H54 (cell line): ENCODE measurements at regions not wholly inside any gene's neighbourhood (a gene's known extent, or its start where the extent isn't known, plus 50 kb on each side); places are given as distances from the start of the nearest gene placed in this dataset.
"Not testable (repeated sequence)": the region's sequence is repeated elsewhere in the genome, so short reads cannot be mapped to it uniquely, and the experiment has no call there.

ENCODE experiments used
- DNase-seq: peaks from one replicate; pipeline ENCODE4 v3.0.0; 2011; ENCODE audit warnings: low spot score, mixed read lengths; ENCODE audit not compliant: insufficient read length
- FAIRE-seq: peaks from 3 replicates; lab custom pipeline; 2011; peaks lifted over from hg19 to GRCh38; lab: Jason Lieb, UNC
- POLR2A ChIP-seq: IDR thresholded peaks from 2 replicates; pipeline ENCODE4 v1.6.1; 2011; ENCODE audit warnings: low read depth, mild to moderate bottlenecking, low read length

DNA sequence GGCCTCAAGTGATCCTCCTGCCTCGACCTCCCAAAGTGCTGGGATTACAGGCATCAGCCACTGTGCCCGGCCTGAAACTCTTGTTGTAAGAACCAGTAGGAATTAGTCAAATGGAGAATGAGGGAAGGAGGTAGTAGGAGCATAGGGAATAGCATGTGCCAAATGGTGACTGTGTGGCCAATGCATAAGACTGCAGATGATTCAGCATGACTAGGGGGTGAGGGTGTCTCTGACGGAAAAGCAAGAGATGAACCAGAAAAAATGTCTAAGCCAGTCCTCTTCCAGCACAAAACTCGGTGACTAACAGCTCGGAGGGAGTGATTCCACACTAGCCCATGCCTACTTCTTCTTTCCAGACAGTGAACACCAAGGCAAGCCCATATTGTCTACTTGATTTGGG lies 58.2 kb upstream of the DUSP21 start:
- peak; percentile 18 for DNase-seq
- TF ChIP-seq POLR2A: no peak
- peak; percentile 36 for FAIRE-seq

- DNase-seq (no peak), FAIRE-seq (no peak)
- TF ChIP-seq POLR2A: no peak
Observed at GRCh38 chrX:44784241-44784640, 59.6 kb upstream of the DUSP21 start.

DNA sequence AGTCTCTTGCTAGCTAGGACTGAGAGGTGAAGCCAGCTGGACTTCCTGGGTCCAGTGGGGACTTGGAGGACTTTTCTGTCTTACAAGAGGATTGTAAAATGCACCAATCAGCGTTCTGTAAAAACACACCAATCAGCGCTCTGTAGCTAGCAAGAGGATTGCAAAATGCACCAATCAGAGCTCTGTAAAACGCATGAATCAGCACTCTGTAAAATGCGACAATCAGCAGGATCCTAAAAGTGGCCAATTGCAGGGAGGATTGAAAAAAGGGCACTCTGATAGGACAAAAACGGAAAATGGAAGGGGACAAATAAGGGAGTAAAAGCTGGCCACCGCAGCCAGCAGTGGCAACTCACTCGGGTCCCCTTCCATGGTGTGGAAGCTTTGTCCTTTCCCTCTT lies 65.6 kb upstream of the DUSP21 start:
- FAIRE-seq (no peak), DNase-seq (no peak)
- TF ChIP-seq POLR2A: no peak

- DNase-seq (no peak), FAIRE-seq (no peak)
- TF ChIP-seq POLR2A: no peak
Observed at GRCh38 chrX:44775726-44776125, 68.1 kb upstream of the DUSP21 start.

- not testable (repeated sequence) for FAIRE-seq, DNase-seq
Observed at GRCh38 chrX:44774066-44774465, 69.8 kb upstream of the DUSP21 start.

DNA sequence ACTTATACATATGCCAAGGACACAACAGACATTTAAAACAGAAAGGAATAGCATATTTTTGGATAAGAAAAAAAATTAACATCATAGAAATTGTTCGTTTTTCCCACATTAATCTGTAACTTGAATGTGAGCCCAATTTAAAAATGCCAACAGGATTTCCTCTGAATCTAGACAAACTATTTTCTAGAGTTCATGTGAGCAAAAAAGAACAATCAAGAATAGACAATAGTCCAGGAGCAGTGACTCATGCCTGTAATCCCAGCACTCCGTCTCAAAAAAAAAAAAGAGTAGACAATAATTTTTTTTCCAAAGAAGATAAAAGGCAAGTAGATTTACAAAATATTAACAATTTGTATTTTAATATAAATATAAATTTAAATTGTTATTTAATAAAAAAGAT lies 73.7 kb upstream of the DUSP21 start:
- DNase-seq (no peak), FAIRE-seq (no peak)
- TF ChIP-seq POLR2A: no peak

DNA sequence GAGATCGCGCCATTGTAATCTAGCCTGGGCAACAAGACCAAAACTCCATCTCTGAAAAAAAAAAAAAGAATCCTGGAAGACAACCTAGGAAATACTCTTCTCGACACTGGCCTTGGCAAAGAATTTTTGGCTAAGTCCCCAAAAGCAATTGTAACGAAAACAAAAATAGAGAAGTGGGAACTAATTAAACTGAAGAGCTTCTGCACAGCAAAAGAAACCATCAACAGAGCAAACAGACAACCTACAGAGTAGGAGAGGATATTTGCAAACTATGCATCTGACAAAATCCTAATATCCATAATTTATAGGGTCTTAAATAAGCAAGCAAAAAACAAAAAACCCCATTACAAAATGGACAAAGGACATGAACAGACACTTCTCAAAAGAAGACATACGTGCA lies 76.5 kb upstream of the DUSP21 start:
- TF ChIP-seq POLR2A: no peak
- FAIRE-seq: no peak
- no peak for DNase-seq

GRCh38 chrX:44765556-44765955 lies 78.3 kb upstream of the DUSP21 start:
- no peak for DNase-seq
- no peak for FAIRE-seq
- no peak for TF ChIP-seq POLR2A

DNA sequence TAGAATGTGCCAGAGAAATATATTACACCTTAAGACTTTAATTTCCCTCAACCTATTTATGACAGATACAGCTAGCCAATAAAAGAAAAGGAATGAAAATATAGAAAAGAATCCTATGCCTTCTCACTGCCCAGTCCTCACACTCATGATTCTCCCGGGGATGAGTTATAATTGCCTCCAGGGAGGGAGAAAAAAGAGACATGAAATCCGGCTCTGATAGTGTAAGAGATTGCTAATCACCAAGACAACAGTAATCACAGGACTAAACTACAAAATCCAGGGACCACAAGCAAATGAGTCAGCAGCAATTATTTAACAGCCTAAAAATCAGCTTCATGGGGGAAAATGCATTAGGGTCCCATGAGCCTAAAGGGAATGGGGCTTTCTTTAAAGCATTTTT lies 95.9 kb upstream of the DUSP21 start:
- DNase-seq (no peak), FAIRE-seq (no peak)
- no peak for TF ChIP-seq POLR2A

GRCh38 chrX:44747317-44747716 lies 96.5 kb upstream of the DUSP21 start:
- DNase-seq (no peak), FAIRE-seq (no peak)
- TF ChIP-seq POLR2A: no peak

GRCh38 chrX:44744799-44745198 lies 99.0 kb upstream of the DUSP21 start:
- no peak for DNase-seq
- no peak for FAIRE-seq
- TF ChIP-seq POLR2A: no peak

GRCh38 chrX:44742480-44743155 lies 101.2 kb upstream of the DUSP21 start:
- no peak for TF ChIP-seq POLR2A
- DNase-seq: no peak
- FAIRE-seq: no peak

DNA sequence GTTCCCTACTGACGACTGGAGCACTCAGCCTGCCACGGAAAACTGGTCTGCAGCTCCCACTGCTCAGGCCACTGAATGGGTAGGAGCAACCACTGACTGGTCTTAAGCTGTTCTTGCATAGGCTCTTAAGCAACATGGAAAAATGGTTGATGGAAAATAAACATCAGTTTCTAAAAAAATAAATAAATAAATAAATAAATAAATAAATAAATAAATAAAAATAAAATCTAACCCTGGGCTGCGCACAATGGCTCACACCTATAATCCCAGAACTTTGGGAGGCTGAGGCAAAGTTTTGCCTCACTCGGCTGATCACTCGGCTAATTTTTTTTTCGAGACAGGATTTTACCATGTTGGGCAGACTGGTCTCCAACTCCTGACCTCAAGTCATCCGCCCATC lies 102.0 kb upstream of the DUSP21 start:
- not testable (repeated sequence) for DNase-seq, FAIRE-seq

- not testable (repeated sequence) for DNase-seq, FAIRE-seq
Observed at GRCh38 chrX:44741458-44741857, 102.4 kb upstream of the DUSP21 start.

DNA sequence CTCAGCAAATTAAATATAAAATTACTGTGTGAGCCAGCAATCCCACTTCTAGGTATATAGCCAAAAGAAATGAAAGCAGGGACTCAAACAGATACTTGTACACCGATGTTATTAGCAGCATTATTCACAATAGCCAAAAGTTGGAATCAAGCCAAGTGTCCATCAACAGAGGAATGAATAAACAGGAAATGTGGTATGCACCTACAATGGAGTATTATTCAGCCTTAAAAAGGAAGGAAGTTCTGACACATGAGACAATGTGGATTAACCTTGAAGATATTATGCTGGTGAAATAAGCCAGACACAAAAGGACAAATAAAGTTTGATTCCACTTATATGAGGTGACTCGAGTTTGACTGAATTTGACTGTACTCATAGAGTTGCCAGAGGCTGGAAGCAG lies 108.3 kb upstream of the DUSP21 start:
- no peak for TF ChIP-seq POLR2A
- no peak for DNase-seq
- FAIRE-seq: no peak

GRCh38 chrX:44733931-44734330 lies 109.9 kb upstream of the DUSP21 start:
- TF ChIP-seq POLR2A: no peak
- FAIRE-seq: no peak
- DNase-seq: no peak
